Ramos (cell line): ENCODE measurements at regions not wholly inside any gene's neighbourhood (a gene's known extent, or its start where the extent isn't known, plus 50 kb on each side); places are given as distances from the start of the nearest gene placed in this dataset.

ENCODE experiments used
- in situ Hi-C: fragments of 300-500 bp; cut with MboI; formaldehyde crosslinking; loops from one replicate; pipeline ENCODE4 v1.14.3; 2022; ENCODE audit warnings: low sequenced_read_pairs; ENCODE audit not compliant: unreplicated experiment

DNA sequence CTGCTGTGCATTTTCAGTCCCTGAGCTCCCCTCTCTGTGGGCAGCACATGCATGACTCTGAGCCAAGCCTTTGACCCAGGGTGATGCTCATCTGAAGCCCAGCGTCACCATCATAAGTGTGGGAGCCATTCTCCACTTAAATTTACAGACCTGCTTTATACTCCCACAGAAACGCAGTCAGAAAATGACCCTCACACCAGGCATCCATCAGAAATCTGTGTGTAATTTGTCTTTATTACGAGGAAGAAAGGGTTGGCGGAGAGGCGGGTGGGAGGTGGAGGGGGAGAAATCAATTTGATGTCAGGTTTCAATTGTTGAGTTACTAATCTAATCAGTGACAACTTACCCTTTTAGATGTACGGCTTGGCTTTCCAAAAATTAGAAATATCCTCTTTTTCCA is 353.6 kb downstream of the MAFB start:
- in situ Hi-C loops: no loop called here

DNA sequence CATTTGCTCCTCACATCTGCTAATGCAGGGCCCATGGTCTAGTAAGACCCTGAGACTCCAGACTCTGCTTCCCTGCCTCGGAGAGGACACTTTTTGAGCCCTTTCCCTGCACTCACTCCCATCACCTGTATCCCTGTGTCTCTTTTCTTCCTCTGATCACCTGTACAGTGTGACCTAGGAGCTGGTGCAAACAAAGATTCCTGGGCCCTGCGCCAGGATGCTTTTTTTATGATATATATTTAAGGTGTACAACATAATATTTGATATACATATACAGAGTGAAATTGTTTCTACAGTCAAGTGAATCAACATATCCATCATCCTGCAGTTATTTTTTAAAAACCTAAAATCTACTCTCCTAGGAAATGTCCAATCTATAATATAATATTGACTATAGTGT is 355.4 kb downstream of the MAFB start:
- in situ Hi-C loops: no loop called here

DNA sequence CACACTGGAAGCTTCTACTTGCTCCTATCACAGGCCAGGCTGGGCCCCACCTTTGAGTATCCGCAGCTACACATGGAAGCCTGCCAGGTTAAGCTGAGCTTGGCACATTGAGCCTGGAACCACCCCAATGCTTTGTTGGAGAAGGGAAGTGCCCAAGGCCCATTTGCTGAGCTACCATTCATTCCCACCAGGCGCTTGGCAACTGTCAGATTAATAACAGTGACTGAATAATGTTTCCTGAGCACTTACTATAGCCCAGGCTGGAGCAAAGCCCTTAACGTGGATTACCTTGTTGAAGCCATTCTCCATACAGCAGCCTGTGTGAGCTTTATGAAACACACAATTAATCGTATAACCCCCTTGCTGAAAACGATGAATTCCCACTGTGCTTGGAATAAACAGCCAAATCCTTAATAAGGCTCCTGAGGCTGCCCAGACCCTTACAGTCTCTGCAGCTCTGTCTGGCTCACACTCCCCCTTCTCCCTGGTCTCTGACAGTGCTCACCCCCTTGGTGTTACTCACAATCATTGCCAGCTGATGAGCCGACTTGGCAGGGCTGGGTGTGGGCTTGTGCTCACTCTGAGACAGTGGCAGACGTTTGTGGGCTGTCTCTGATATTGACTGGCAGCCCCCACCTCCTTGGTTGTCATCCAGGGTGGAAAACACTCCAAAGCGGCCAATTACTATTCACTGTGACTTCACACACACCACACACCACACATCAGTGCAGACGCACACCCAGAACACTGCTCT is 357.1 kb downstream of the MAFB start:
- in situ Hi-C loops: no loop called here

DNA sequence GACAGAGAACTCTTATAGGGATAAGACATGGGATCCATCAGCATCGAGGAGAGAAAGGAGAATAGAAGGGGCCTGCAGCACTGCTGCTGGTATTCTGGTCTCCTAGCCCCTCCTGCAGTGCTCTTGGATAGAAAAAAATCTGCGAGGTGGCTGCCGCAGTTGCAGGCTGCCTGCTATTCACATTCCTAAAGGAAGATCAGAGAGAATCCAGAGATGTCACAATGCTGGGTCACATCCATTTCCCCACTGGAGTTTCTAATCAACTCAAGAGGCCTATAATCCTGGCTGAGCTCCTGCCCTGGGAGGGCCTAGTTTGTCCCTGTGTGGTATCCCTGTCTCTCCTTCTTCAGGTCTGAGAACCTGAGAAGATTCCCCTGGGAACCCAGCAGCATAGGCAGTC is 357.8 kb downstream of the MAFB start:
- in situ Hi-C loops: no loop called here

DNA sequence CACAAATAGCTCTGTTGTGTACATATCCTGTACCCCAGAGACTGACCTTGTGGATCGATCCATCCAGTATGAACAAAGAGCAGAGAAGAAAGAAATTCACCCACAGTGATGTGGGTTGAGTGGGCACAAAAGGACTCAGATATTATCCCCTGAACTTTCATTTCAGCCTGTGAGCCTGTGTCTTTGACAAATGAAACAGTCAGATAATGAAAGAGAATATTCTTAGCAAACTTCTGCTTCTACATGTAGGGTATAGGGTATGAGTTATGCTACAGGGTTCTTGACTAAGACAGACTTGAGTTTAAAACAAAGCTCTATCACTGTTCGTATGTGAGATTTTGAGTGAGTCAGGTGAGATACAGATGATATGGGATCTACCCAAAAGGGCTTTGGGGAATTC is 359.7 kb downstream of the MAFB start:
- in situ Hi-C loops: no loop called here

DNA sequence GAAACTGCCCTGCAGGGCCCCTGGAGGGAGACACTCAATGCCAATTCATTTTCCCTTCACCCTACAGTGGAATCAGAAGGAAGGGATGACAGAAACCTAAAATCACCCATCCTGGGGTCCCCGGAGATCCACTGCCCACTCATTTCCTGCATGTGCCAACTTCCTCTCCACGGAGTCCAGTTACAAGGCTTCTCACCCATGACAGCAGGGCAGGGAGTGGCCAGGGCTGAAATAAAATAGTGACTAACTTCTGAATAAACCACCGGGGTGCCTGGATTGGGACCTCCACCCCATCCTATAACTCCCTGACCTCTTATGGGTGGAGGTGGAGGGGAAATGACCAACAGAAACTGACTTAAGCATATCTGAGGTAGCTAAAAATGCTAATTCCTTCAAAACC is 362.3 kb downstream of the MAFB start:
- in situ Hi-C loops: no loop called here

DNA sequence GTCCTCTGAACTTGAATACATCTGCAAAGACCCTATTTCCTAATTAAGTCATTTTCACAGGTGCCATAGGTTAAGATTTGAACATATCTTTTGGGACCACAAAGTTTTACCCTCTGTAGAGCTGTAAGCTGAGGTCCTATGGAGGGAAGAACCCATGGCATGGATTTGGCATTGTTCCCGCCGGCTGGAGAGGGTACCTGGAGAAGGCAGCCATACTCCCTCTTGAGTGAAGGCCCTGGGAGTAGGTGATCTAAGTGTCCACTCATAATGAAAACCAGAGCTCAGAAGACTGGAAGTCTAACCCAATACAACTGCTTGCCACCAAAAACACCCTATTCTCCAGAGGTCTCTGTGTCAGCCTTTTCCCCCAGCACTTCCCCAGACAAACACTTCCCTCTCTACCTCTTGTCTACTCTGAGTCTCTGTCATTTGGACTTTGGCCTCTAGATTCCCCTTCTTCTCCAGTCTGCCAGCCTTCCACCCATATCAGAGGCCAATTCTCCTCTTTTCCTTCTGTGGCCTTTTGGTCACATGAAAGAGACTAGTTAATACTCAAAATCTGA is 363.9 kb downstream of the MAFB start:
- in situ Hi-C loops: no loop called here

DNA sequence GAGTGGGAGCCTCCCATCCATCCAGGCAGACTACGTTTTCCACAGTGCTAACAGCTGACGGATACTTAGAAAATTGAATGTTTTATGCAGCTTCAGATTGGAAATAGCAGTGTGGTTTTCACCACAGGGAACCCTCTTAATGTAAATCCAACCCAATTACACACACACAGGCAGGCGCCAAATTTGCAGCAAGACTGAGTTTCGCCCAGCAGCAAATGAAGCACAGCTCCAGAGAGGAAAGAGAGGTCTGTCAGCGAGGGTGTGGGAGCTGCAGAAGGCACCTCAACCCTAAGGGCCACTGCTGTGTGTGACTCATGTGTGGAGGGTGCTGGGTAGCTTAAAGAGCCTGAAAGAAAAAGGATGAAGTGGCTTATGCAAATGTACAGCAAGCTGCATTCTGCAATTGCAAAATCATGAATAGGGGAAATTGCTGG is 365.7 kb downstream of the MAFB start:
- in situ Hi-C loops: no loop called here

DNA sequence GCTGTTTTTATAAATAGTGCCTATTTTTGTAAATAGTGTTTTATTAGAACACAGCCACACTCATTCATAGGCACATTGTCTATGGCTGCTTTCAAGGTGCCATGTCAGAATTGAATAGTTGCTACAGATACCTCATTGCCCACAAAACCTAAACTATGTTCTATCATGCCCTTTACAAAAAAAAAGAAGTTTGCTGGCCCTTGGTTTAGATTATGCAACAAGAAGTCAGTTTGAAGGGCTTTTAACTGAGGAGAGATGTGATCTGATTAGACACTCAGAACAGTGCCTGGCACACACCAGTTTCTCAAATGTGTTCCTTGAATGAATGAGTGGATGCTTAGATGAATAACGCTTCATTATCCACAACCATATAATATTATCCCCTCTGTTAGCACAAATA is 366.1 kb downstream of the MAFB start:
- in situ Hi-C loops: no loop called here

DNA sequence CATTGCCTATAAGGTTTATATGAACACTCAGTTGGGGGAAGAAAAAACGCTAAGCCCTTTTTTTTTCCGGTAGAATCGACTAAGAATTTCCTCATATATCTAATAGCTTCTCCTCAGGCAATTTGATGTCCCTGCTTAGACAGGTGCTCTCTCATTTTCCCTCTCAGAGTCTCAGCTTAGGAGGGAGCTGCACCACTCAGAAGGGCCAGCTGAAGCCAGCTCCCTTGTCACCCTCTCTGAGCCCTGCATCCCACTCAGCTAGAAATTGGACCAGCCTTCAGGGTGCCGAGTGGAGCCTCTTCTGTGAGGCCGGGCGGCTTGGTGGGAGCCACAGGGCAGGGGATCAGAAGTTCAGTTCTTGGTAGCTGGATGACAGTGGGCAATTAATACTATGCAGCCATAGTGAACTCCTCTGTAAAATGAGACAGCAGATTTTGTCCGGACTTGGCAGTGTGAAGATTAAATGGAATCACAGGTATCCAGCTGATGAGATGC is 368.5 kb downstream of the MAFB start:
- in situ Hi-C loops: no loop called here

DNA sequence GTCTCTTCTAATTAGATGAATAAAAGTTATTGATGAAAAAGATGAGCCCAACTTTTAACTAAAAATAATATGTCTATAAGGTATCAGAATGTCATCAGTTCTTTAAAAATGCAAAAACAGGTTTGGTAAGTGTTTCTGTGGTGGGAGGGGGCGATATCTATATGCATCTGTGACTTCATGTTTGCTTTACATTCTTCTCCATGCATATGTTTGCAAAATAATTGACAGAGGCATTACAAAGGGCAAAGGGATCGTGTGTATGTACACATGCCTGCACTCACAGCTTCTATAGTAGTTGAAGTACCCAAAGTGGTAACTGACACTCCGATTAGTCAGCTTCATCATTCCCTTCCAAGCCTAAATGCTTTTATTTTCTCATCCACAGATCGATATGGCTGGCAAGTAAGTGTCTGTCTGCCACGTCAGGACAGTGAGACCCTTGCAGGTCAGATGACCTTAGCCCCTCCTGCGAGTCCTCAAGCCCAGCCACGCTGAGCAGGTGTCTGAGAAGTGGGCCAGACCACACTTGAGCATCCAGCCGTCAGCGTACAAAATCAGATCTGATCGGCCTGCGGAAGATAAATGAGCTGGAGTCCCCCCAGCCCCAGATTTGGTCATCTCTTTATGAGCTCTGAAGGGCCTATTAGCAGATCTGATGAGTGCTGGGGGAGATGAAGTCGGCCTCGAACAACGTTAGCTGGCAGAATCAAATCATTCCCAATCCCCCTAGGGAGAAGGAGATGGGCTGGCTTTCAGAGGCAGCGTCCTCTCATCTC is 369.1 kb downstream of the MAFB start:
- in situ Hi-C loops: no loop called here

DNA sequence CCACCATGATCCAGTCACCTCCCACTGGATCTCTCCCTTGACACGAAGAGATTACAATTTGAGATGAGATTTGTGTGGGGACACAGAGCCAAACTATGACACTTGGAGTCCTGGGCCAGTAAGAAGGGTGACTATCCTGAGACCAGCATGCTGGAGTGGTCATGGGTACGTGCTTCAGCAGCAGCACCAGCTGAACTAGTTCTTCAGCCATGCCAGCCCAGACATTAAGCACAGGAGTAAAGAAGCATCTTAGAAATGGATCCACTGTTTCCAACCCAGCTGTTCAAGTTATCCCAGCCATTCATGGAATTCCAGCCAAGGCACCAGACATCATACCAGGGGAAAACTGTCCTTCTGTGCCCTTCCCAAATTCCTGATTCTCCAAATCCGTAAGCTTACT is 370.0 kb downstream of the MAFB start:
- in situ Hi-C loops: no loop called here

DNA sequence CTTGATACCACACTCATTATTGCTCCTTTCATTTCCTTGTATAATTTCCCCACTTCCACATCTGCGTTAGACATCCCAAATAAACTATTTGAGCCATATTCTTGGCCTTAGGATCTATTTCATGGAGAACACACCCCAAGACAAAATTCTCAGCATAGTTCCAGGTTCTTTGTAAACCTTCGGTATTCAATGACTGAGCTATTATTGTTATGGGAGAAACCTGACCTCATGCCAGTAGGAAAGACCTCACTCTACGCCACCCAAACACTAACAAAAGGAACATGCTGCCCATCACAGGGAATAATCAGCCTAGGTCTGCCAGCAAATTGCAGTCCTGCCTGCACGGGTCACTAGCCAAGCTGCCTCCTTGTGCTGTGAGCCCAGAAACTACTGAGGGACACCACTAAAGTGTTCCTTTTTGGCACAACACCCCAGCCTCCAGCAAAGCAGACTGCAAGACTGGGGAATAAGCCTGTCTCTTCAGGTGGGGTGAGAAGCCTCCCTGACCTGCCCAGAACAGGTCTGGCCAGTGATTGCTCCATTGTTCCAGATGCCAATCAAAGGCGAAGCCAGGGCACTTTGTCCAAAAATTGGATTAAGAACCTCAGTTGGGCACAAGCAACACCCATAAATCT is 371.8 kb downstream of the MAFB start:
- in situ Hi-C loops: no loop called here

DNA sequence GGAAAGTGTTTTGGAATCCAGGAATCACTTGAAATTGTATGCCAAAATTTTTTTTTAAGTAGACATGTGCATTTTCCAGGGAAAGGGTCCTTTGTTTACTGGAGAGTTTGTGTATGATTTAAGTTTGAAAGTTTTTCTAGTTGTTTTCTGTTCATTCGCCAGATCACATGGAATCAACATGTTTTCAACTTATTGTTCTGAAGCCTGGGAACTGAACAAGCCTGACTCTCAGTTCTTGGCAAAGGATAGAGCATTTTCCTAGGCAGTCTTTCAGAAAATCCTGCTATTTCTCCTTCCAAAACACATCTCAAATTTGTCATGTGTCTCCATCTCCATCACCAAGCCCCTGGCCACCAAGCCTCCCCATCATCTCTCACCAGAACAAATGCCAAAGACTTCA is 374.8 kb downstream of the MAFB start:
- in situ Hi-C loops: no loop called here

DNA sequence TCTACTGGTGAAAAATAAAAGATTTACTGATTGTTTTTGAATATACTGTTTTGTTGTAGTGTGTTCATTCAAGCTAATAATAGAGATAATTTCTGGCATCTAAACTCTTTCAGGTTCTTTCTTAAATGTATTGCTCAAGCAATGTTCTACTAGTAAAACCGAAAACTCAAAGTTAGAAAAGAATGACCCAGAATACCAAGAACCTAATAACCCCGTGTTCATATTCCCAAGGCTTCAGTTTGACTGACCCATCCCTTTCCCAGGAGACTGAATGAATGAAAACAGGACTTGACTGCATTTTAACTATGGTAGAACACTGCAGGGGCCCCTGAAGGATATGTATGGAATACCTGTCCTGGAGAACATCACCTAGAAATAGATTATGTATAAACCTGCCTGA is 375.3 kb downstream of the MAFB start:
- in situ Hi-C loops: no loop called here

DNA sequence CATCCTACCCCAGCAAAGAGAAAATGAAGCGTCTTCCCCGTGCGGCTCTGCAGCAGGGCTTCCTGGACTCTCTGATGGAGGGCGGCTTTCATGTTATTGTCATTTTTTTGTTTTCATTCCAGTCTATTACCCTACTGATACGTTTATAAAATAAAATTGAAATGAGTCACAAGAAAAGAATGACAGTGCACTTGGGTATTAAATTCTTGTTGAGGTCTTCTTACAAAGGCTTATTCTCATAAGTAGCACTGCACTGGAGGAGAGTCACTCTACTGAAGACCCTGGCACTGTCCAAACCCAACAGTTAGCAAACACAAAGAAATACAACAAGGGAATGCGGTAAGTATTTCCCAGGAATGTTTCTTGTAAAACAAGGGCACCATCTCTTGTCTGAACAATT is 379.3 kb downstream of the MAFB start:
- in situ Hi-C loops: no loop called here

DNA sequence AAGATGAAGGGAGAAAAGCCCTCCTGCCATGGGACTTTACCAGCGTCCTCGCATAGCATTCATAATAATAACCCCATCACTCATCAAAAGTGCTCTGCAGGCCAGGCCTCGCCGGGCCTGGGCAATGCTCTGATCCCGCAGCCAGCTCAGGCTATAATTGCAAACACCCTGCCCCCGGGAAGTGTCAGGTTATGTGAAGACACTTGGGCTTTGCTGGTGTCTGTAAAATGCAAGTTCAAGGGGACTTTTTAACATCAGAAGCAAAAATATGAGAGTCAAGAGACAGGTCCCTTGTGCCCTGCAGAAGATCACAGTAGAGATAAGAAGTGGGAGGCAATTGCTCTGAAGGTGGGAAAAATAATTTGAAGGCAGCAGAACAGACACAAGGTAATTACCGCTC is 381.0 kb downstream of the MAFB start:
- in situ Hi-C loops: no loop called here

DNA sequence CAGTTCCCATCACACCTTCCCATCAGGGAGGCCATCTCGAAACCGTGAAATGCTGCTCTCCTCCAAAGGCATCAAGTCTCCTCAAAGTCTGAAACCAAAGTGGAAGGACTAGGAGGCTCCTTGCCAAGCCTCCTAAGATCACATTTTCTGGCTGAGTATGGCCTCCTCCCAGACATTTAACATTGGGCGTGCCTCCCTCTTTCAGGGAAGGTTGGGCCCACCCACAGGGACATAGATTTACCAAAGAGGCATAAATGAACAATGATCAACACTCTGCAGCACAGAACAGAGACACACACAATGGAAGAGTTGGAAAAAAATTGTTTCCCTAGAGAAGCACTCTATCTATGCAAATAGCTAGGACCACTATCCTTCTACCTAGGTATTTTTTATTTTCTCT is 381.8 kb downstream of the MAFB start:
- in situ Hi-C loops: no loop called here

DNA sequence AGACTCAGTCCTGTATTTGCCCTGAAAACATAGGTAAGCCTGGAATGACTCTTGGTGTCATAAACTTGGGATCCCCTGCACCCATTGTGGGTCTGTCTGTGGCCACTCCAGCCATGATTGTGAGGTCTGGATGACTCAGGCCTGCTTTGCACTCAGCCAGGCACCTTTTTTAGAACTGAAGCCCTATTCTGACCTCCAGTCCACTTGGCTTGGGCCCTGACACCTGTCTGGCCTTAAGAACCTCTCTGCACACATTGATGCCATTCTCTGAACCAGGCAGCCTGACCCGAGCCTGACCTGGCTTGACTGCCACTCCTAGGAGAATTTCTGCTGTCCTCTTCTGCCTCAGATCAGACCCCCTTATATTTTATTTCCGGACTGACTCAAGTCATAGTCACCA is 383.7 kb downstream of the MAFB start:
- in situ Hi-C loops: no loop called here

DNA sequence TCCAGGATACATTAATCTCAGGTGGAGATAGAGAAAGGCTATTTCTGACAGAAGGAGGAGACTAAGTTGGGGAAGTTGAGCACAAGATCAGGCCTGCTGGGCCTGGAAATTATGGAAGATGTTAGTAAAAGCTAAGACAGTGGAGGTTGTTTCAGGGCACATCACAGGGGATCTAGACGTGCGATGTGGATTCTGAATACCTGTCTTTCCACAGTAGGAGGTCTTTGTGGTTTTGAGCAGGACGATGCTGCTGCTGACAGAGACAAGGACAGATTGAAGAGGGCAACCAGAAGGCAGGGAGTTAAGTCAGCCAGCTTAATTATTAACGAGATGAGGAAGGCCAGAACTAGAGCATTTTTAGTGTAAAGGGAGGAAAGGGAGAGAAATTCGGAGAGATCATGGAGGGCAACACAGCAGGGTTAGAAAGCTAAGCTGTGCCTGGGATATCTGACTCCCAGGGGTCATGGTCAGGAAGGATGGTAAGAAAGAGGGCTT is 384.9 kb downstream of the MAFB start:
- in situ Hi-C loops: no loop called here

DNA sequence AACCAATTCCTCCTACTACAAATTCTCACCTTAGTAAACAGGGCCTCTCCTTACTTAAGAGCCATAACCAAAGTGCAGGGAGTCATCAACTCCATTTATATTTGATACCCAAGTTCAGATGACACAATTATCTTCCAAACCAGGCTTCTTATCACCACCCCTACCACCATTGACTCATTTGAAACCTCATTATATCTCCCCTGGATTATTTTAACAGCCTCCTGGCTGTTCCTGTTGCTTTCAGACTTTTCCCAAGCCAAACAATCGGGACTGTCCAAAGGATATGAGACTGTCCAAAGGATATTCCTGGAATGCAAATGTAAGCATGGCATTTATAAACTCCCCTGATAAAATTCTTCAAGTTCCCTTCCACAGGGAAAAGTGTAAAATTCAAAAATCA is 394.3 kb downstream of the MAFB start:
- in situ Hi-C loops: no loop called here
